GM21360 (cell line): ENCODE measurements at regions not wholly inside any gene's neighbourhood (a gene's known extent, or its start where the extent isn't known, plus 50 kb on each side); places are given as distances from the start of the nearest gene placed in this dataset.

Source experiments
- ATAC-seq: cut with Tn5 transposase; IDR thresholded peaks from one replicate; pipeline ENCODE4 v1.9.1; 2021; ENCODE audit warnings: mild to moderate bottlenecking, moderate library complexity; ENCODE audit not compliant: unreplicated experiment

DNA sequence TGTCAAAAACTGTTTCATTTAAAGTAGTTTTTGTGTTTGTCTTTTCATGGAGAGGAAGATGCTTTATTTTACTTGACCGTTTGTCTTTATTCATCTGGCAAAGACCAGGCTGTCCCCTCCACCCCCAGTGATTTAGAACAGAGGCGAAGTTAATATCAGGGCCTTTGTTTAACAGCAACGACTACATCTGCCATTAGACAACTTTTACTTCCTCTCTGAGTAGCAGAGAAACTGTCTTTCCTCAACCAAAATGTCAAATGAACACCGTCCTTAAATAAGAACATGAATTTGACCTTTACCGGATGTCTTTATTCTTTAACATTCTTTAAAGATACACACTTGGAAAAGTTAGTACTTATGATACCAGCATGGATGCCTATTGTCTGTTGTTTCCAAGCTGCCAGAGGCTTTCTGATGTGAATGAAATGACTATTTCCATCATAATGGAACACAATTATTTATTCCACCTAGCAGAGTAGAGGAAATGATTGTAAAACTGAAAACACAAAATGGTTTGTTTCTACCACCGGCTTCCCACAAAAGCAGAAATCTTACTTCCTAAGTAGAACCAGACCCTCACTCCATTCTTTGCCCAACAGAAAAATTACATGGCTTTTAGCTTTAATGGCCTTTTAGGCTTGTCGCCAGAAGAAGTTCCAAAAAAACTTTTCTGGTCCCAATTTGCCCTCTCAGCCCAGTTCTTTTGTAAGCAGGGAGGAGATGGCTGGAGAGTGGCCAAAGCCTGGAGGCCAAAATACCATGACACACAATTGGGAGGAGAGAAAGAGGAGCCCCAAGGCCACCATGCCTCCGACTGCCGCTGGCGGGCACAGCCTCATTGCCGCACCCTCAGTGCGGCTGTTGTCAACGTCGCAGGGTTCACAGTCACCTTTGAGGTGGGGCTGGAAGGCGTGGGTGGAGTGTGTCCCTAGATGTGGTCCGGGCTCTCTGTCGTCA, 168.5 kb downstream of the TEX36 start:
- ATAC-seq: no peak

DNA sequence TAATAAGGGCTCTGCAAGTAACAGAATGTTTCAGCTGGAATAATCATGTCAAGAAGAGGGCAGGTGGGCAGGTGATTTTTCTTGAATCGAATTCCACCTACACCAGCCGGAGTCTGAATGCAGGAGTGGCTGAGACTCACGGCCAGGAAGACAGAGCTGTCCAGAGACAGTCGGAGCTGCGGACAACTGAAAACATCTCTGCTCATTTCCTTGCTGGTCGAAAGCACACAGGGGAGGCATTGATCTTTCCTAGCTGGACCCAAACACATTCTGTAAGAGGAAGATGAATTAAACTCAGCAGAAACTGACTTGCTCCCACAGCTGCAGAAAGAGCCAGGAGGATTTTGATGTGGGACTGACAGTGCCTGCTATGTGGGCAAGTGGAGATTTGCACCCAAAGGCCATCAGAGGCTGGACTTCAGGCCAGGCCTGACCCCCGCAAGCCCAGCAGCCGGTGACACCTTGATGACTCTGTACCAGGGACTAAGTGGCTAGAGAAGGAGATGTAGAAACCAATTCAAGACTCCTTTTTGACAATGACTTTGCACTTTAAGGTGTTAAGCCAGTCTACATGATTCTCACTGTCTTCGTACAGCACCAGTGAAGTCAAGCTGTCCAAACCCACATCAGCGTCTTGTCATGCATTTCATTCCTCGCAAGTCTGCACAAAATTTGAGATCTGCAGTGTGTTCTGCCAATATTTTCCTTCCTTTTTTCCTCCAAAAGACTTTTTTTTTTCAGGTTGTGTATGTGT, 169.4 kb downstream of the TEX36 start:
- ATAC-seq: no peak

DNA sequence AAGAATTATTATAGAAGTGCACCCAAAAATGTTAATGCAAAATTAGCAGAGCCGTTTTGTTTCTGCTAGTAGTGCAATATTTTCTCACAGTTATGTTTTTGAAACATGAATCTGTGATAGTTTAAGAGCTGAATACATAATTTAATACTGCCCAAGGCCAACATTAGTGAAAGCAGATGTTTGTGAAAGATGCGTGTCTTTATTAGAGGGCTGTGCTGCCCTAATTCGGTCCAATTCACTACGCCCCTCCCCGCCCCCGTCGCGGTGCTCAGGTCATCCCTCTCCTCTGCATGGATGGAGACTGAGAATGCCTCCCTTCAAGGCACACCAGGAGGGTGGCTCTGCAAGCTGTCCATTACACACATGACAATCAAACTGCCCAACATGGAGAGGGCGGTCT, 172.0 kb downstream of the TEX36 start:
- no peak for ATAC-seq

GRCh38 chr10:125505648-125506047, 177.3 kb downstream of the TEX36 start:
- no peak for ATAC-seq

DNA sequence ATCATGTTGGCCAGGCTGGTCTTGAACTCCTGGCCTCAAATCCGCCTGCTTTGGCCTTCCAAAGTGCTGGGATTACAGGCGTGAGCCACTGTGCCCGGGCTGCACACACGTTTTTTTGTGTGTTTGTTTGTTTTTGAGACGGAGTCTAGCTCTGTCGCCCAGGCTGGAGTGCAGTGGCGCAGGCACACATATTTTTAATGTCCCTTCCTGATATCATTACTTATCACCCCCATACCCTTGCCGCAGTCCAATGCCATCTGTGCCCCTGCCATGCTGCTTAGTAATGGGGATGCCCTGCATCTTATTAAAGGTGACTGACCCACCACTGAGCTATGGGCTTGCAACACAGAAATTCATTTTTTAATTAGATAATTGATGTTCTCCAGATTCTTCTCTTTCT, 180.7 kb downstream of the TEX36 start:
- ATAC-seq: no peak

DNA sequence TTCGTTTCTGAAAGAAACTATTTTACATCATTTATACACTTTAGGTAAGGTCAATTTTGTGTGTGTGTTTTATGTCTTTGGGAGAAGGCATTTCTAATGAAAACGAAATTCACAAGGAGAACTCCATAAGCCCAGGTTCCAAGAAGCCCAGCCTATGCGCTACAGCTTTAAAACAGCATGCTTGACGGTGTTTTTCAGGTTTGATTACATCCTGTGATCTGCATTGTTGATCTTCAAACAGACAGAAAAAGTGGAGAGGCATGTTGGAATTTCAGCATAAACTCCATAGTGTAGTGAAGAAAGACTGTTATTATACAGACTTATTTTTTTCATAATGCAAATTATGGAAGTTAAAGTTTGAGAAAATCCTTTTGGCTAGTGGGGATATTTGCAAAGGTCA, 187.6 kb downstream of the TEX36 start:
- ATAC-seq: no peak

DNA sequence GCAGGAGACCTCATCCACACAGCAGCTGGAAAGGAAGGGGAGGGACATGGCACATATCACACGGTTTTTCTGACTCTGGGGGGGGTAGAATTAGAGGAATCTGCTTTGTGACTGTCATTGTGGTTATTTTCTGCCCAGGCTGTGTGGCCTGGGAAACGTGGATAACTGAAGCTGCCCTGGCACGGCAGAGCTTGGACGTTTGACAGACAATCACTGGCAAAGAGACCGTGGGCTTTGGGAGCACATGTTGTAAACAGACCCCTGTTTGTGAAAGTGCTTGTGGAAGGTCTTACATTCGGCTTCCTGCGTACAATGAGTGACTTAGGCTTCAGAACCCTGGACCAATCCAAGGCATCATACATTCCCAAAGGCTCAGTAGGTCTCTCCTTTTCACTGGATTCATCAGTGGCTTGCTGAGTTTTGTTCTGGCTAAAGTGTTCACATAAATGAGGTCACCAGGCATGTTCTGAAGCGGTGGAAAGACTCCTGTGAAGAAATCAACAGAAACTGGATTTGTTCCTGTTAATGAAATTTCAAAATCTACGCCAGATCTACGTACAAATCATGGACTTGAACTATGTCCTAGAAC, 188.2 kb downstream of the TEX36 start:
- ATAC-seq: no peak

DNA sequence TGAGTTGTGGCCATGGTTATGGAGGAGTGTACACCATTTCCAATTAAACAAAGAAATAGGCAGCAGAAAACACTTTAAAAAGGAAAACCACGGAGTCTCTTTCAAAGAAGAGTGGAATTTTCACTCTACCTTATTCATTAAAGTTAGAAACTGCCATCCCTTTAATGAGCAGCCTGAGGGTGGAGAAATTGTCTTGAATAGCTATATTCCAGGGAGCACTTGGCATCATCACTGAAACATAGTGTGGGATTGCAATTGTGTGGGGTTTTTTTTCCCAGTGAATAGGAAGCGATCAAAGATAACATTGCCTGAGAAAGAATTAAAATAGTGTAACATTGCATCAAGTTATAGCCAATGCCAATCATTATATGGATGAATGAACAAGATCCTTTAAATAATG, 191.6 kb downstream of the TEX36 start:
- ATAC-seq: no peak

DNA sequence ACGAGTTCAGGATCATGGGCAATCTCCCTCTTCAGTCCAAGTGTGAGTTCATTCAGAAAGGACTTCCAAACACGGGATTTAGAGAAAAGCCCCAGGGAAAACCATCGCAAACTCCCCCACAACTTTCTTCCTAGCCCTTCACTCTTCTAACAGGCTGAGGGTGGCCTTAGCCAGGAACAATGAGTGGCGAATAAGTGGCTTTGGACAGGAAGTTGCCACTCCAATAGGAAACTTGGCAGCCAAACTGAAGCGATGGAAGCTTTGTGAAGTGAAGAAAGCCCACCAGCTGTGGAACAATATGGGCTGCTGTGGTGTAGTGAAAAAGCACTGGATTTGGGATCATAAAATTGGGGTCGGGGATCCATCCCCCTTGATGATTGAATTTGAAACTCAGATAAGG, 193.2 kb downstream of the TEX36 start:
- ATAC-seq: no peak

GRCh38 chr10:125485665-125486064, 197.3 kb downstream of the TEX36 start:
- no peak for ATAC-seq

GRCh38 chr10:125484035-125484732, 198.8 kb downstream of the TEX36 start:
- no peak for ATAC-seq

DNA sequence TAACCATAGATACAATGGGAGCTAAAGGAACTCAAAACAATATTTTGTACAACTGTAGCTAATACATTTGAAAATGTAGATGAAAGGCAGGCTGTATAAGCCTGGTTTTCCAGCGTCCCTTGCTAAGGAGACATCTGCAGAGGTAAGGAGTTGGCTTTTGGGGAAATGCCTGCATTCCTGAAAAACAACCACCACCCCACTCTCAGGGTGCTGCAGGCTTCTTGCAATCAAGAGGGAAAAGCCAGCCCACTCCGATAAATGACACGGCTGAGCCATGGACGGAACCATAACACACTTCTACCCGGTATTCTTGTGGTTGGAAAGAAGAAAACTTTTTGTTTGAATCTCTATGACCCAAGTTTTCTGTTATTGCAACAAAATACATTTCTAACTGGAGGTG, 200.3 kb downstream of the TEX36 start:
- ATAC-seq: no peak

DNA sequence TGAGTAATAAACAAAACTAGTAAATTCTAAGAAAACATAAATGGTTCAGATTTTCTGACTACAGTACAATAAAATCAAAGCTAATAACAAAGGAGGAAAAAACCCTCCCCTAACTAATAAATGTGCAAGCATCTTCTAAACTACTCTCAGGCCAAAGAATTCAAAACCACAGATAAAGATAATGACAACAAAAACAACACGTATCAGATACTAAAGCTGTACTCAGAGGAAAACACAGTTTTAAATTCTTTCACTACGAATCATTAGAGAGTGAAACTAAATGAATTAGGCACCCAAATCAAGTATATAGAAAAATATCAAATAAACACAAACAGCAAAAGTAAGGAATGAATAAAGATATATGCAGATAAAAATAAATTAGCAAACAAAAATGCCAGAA, 200.9 kb downstream of the TEX36 start:
- no peak for ATAC-seq

DNA sequence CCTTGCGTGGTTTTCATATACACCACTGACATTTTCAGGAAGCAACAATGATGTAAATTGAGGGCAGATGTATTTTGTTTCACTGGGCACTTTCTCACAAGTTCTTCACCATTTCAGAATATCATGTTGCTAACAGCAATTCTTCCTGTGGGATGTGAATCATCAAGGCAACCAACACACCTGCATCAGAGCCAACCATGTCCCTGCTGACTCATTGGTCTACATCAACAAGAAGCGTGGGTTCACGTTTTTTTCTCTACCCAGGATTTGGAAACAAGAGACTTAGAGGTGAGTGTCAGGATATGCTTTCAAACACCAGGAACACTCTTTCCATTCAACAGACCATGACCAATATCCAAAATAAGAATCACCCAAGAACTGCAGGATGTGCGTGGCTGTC, 203.9 kb downstream of the TEX36 start:
- no peak for ATAC-seq

DNA sequence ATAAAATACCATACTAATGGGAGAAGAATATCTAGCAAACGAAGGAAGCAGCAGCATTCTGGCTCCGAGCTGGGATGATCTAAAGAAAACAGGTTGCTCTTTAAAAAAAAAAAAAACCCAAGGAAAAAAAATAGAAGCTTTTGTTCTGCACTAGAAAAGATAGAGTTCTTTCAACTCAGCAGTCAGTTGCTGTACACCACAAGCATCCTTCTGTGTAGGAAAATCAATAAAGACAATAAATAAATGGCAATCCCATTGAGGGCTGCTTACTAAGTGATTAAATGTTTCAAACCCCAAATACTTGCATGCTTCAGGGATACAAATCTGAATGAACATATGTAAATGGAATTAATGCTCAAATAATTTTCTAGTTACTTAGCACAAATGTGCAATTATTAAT, 207.1 kb downstream of the TEX36 start:
- ATAC-seq: no peak

DNA sequence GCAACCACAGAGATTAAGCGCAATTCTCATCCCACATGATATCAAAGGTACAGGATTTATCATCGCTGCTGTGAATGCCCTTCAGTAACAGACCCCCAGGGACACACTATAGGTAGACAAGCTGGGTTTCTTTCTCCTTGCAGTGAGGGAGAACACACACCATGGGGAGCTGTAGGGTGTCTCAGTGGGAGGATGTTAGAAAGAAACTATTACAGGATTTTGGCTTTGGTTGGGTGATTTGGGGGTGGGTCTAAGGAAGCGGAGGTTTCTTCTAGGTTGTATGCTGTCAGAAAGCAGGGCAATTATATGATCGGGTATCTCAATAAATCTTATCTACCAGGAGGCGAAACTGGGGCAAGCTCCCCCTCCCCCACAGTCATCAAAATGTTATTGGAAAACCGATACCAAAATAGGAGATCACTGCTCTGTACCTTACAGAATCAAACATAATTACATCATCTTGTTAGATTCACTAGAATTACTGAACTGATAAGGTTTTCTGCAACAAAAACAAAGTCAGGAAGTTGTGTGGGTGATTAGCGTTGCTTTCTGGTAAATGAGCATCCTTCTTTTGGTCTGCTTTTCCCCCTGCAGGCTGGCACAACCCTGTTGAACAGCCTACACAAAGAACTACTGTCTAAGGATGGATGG, 209.7 kb downstream of the TEX36 start:
- ATAC-seq: no peak

DNA sequence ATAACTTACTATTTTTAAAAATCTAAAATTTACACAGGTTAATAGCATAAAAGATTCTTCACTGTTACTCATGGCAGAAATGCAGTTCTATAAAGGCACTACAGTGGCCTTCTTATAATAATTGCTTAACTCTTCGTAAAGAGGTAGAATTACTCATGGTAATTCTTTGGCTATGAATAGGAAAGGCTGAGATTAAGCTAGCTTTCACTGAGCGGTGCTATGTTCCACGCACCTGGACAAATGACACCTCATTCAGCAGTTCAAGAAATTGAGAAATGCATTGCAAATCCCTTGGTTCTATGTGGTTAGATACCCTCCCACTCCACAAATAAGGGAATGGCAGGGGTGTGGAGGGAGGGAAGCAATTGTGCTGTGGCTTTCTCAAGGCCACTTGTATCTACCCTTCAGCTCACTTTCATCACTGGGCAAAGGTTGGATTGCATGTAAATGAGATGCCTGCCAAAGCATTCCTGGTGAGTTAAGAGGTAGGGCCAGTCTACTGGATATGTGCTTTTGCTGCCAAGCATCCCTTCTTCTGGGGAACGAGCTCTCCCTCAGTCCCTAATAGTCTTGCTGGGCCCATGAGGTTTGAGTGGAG, 210.9 kb downstream of the TEX36 start:
- no peak for ATAC-seq

GRCh38 chr10:125468278-125468677, 214.7 kb downstream of the TEX36 start:
- ATAC-seq: no peak

DNA sequence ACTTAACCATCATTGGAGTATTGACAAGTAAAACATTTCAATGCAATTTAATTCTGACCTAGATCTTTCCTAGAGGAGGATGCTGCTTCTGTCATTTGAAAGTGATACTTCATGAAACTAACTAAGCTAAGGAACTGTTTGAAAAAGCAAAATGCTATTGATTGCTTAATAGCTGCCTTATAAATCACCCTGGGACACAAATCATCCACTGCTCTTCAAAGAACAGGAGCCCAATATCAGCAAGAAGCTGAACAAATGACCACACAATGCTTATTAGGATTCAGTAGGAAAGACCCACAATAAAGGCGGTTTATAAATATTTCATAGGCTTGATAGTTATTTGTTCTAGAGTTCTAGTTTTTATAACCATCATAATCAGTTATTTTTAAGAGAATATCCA, 216.3 kb downstream of the TEX36 start:
- ATAC-seq: no peak

DNA sequence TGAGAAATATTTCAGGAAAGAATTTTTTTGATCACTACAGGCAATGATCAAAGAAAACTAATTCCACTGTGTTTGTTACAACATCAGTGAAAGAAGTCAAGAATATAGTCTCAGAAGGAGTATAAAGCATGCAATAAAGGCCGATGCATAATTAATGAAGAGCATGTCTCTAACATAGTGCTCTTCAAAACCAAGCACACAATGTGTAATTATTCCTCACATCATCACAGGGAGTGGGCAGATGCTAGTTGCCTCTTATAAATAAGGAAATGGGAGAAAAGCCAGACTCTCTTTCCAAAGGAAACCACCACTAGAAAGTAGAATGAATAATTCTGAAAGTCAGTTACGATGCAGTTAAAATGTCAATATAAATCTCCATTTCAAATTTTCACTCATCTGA, 220.1 kb downstream of the TEX36 start:
- no peak for ATAC-seq
